Uterus (tissue), 2 donors: ENCODE measurements at regions not wholly inside any gene's neighbourhood (a gene's known extent, or its start where the extent isn't known, plus 50 kb on each side); places are given as distances from the start of the nearest gene placed in this dataset.
"Not testable (repeated sequence)": the region's sequence is repeated elsewhere in the genome, so short reads cannot be mapped to it uniquely, and the experiment has no call there.

Experiments
- CTCF ChIP-seq, 4 experiments: fragments of 200-600 bp in 2 of 4; fragments of 450-650 bp in 2 of 4; sonication (generic) in 2 of 4; IDR thresholded peaks; one replicate each; pipeline ENCODE4 v1.5.1; 2016 to 2019; ENCODE audit warnings: antibody characterized with exemption in 4 of 4, mild to moderate bottlenecking in 2 of 4, moderate library complexity in 1 of 4
- POLR2A ChIP-seq, 2 donors: fragments of 450-650 bp; IDR thresholded peaks; one replicate each; pipeline ENCODE4 v1.6.1; 2016; ENCODE audit warnings: antibody characterized with exemption in 2 of 2, mild to moderate bottlenecking in 1 of 2, moderate library complexity in 1 of 2

- TF ChIP-seq CTCF, POLR2A (IDR thresholded peaks at IDR 0.05): not testable (repeated sequence)
Measured at GRCh38 chr2:134040626-134041172, 213.2 kb upstream of the MGAT5 start.
